ENCODE measurements at regions not wholly inside any gene's neighbourhood (a gene's known extent, or its start where the extent isn't known, plus 50 kb on each side); places are given as distances from the start of the nearest gene placed in this dataset.

GRCh38 chr12:43117226-43117930, 434.6 kb downstream of the ADAMTS20 start:
- no peak for DNase-seq (ENCODE audit: low spot score)

- no peak for DNase-seq (ENCODE audit: low spot score)
These were observed 436.4 kb downstream of the ADAMTS20 start for GRCh38 chr12:43115441-43116160.

GRCh38 chr12:43114316-43114715, 437.7 kb downstream of the ADAMTS20 start:
- DNase-seq (ENCODE audit: low spot score): no peak

GRCh38 chr12:43113616-43114015, 438.4 kb downstream of the ADAMTS20 start:
- DNase-seq (ENCODE audit: low spot score): no peak

GRCh38 chr12:43113135-43113534, 438.9 kb downstream of the ADAMTS20 start:
- no peak for DNase-seq (ENCODE audit: low spot score)

GRCh38 chr12:43112101-43112920, 439.7 kb downstream of the ADAMTS20 start:
- no peak for DNase-seq (ENCODE audit: low spot score)

- no peak for DNase-seq (ENCODE audit: low spot score)
These were observed 440.4 kb downstream of the ADAMTS20 start for GRCh38 chr12:43111608-43112007.

GRCh38 chr12:43109631-43110345, 442.2 kb downstream of the ADAMTS20 start:
- DNase-seq (ENCODE audit: low spot score): no peak

GRCh38 chr12:43108656-43109055, 443.3 kb downstream of the ADAMTS20 start:
- no peak for DNase-seq (ENCODE audit: low spot score)

GRCh38 chr12:43107026-43107775, 444.8 kb downstream of the ADAMTS20 start:
- DNase-seq (ENCODE audit: low spot score): no peak

- no peak for DNase-seq (ENCODE audit: low spot score)
These were observed 445.6 kb downstream of the ADAMTS20 start for GRCh38 chr12:43106355-43106754.

GRCh38 chr12:43105426-43105981, 446.5 kb downstream of the ADAMTS20 start:
- DNase-seq (ENCODE audit: low spot score): no peak

- no peak for DNase-seq (ENCODE audit: low spot score)
These were observed 447.5 kb downstream of the ADAMTS20 start for GRCh38 chr12:43104494-43104893.

- no peak for DNase-seq (ENCODE audit: low spot score)
These were observed 448.1 kb downstream of the ADAMTS20 start for GRCh38 chr12:43103866-43104265.

- DNase-seq (ENCODE audit: low spot score): no peak
These were observed 449.3 kb downstream of the ADAMTS20 start for GRCh38 chr12:43102546-43103264.

- DNase-seq (ENCODE audit: low spot score): no peak
These were observed 451.8 kb downstream of the ADAMTS20 start for GRCh38 chr12:43100231-43100630.

GRCh38 chr12:43099691-43100163, 452.3 kb downstream of the ADAMTS20 start:
- no peak for DNase-seq (ENCODE audit: low spot score)

GRCh38 chr12:43098766-43099550, 453.0 kb downstream of the ADAMTS20 start:
- DNase-seq (ENCODE audit: low spot score): no peak

- DNase-seq (ENCODE audit: low spot score): no peak
These were observed 453.9 kb downstream of the ADAMTS20 start for GRCh38 chr12:43098071-43098470.
